Pons (tissue), 1 donor: ENCODE measurements at regions not wholly inside any gene's neighbourhood (a gene's known extent, or its start where the extent isn't known, plus 50 kb on each side); places are given as distances from the start of the nearest gene placed in this dataset.
"Not testable (repeated sequence)": the region's sequence is repeated elsewhere in the genome, so short reads cannot be mapped to it uniquely, and the experiment has no call there.

Experiments
- DNase-seq: peaks from one replicate; pipeline ENCODE4 v3.0.0-alpha.2; 2016; ENCODE audit warnings: low spot score

DNA sequence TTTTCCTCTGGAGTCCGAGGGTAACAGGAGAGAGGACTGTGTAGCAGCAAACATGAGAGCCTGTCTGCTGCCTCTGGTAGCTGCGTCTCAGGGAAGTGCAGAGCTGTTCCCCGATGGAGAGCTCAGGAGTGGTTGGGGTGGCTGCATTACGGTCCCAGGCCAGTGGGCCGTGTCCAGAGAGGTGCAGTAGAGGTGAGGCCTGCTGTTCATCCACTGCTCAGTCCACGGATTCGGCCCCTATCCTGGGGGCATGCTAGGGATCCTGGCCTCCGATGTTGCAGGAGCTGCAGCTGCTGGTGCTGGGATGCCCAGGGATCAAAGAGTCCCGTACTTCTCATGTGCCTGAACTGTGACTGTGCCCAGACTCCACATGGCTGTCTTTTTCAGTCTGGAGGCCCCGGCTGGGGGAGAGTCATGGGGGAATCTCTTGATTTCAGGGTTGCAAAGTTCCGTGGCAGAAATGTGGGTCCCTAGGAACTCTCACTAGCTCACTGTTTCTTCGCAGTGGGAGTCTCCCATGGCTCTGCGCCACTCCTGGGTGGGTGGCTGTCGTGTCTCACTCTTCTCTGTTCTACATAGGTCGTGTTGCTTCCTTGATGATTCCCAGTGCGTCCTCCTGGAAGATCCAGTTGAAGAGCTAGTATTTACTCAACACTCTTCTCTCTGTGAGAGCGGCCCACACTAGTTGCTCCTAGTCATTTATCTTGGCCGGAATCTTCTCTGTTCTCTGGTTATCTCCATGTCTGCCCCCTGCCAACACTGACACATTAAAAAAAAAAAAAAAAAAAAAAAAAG, 109.5 kb upstream of the CENPE start:
- no peak for DNase-seq

DNA sequence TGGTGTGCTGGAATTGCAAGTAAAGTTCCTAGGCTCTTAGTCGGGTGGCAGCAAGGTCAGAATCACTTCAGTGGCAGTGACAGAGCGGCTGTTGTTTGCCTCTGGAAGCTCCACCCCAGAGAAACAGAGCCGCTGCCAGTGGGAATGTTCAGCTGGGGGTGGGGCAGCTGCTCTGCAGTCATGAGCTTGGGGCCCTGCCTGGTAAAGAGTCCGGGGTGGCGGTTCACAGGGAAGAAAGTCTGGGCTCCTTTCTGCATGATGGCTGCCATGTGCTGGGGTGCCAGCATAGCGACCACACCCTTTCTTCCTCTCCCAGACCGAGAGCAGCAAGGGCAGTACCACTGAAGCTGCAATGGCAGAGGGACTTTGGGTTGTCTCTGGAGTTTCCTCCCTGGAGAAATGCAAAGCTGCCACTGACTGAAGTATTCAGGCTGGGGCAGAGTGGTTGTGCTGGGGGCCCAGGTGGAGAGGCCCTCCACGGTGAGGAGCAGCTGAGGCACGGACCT, 108.8 kb upstream of the CENPE start:
- DNase-seq = peak; percentile 92

GRCh38 chr4:103305355-103305754, 107.2 kb upstream of the CENPE start:
- no peak for DNase-seq

DNA sequence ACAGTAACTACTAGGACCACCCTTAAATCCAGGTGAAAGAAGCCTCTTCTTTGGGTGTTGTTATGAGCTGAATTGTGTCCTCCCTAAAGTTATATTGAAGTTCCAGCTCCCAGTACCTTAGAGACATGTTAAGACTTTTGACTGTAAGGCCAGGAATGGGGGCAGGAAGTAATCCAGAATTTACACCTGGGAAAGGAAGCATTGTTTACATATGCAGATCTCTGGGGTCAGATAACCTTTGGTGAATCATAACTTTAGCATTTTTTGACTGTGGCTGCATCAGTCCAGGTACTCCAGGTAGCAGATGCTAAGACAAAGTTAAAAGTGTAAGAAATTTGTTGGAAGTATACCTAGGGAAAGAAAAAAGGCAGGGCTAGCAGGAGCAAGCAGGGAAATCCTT, 104.9 kb upstream of the CENPE start:
- DNase-seq = no peak

DNA sequence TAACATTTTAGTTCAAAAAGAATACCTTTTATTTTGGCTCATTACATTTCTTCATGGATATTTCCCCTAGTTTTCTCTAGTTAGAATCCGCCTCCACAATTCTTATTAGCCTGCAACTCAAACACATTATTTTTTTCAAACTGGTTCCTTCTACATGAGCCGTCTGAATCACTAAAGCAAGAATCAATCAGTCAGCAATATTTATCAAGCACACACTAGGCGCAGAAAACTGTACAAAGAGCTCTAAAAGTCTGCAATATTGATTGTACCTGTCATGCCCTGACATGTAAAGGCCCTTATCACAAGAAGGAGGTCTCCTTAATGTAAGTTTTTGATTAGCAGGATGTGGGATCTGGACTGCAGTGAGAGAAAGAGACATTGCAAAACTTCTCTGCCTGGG, 94.8 kb upstream of the CENPE start:
- DNase-seq = no peak

- DNase-seq = no peak
Observed at GRCh38 chr4:103292373-103292772, 94.2 kb upstream of the CENPE start.

DNA sequence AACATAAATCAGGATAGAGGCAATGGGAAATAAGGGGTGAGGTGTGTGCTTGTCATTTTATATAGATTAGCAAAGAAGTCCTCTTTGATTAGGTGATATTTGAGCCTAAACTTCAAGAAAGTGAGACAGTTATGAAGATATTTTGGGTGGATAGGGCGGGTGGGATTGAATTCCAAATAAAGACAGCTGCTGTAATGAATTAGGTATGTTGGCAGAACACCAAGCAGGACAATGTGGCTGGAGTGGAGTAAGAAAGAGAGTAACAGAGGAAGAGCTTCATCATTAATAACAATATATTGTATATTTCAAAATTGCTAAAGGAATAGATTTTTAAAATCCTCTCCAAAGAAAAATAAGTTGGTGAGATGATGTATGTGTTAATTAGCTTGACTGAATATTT, 91.0 kb upstream of the CENPE start:
- DNase-seq = no peak

GRCh38 chr4:103272174-103272573, 74.0 kb upstream of the CENPE start:
- no peak for DNase-seq

DNA sequence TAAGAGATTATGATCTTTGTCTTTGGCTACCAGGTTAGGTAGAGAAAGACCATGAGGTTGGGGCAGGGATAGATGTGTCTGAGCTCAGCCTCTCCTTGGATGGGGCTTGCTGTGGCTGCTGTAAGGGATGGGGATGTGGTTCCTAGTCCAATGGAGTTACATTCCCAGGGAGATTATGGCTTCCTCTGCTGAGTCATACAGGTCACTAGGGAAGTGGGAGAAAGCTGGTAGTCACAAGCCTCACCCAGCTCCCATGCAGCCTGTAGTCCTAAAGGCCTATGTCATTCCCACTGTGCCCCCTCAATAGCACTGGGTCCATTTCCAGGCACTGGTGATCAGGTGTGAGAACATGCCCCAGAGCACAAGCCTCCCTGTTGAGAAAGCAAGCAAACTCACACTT, 70.6 kb upstream of the CENPE start:
- no peak for DNase-seq

- no peak for DNase-seq
Observed at GRCh38 chr4:103264905-103265304, 66.8 kb upstream of the CENPE start.

DNA sequence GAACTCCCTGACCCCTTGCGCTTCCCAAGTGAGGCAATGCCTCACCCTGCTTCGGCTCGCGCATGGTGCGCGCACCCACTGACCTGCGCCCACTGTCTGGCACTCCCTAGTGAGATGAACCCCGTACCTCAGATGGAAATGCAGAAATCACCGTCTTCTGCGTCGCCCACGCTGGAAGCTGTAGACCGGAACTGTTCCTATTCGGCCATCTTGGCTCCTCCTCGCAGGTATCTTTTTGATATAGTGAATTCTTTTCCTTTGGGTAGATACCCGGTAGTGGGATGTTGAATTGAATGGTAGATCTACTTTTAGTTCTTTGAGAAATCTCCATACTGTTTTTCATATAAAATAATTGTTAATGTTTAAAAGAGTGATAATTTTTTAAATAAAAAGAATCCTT, 57.9 kb upstream of the CENPE start:
- DNase-seq = not testable (repeated sequence)
